ENCODE measurements at regions not wholly inside any gene's neighbourhood (a gene's known extent, or its start where the extent isn't known, plus 50 kb on each side); places are given as distances from the start of the nearest gene placed in this dataset.
"Not testable (repeated sequence)": the region's sequence is repeated elsewhere in the genome, so short reads cannot be mapped to it uniquely, and the experiment has no call there.

GRCh38 chr5:179451828-179452196 lies 98.5 kb upstream of the RUFY1 start:
- H3K4me3 ChIP-seq (ENCODE audit: low read length), result no peak overlapping the region
- DNase-seq (ENCODE audit: low read depth), result no peak
- TF ChIP-seq CTCF (conservative IDR thresholded peaks at IDR 0.05; ENCODE audit: low read length), result no peak

- DNase-seq (ENCODE audit: low read depth), result no peak
- no peak for TF ChIP-seq CTCF (conservative IDR thresholded peaks at IDR 0.05; ENCODE audit: low read length)
- H3K4me3 ChIP-seq (ENCODE audit: low read length), result no peak overlapping the region
Observed at GRCh38 chr5:179451114-179451827, 99.1 kb upstream of the RUFY1 start.

- DNase-seq (ENCODE audit: low read depth); H3K4me3 ChIP-seq (ENCODE audit: low read length): not testable (repeated sequence)
Observed at GRCh38 chr5:179449950-179450349, 100.4 kb upstream of the RUFY1 start.

GRCh38 chr5:179448282-179448681 lies 102.1 kb upstream of the RUFY1 start:
- not testable (repeated sequence) for DNase-seq (ENCODE audit: low read depth); H3K4me3 ChIP-seq (ENCODE audit: low read length)

- not testable (repeated sequence) for H3K4me3 ChIP-seq (ENCODE audit: low read length); DNase-seq (ENCODE audit: low read depth)
Observed at GRCh38 chr5:179442289-179442688, 97.0 kb upstream of the ADAMTS2 start.

- H3K4me3 ChIP-seq (ENCODE audit: low read length), result no peak overlapping the region
- no peak for TF ChIP-seq CTCF (conservative IDR thresholded peaks at IDR 0.05; ENCODE audit: low read length)
- DNase-seq (ENCODE audit: low read depth), result no peak
Observed at GRCh38 chr5:179439181-179439985, 94.1 kb upstream of the ADAMTS2 start.

GRCh38 chr5:179438461-179438860 lies 93.2 kb upstream of the ADAMTS2 start:
- H3K4me3 ChIP-seq (ENCODE audit: low read length), result no peak overlapping the region
- no peak for DNase-seq (ENCODE audit: low read depth)
- TF ChIP-seq CTCF (conservative IDR thresholded peaks at IDR 0.05; ENCODE audit: low read length), result no peak

GRCh38 chr5:179438011-179438441 lies 92.8 kb upstream of the ADAMTS2 start:
- no peak for DNase-seq (ENCODE audit: low read depth)
- no peak overlapping the region for H3K4me3 ChIP-seq (ENCODE audit: low read length)
- TF ChIP-seq CTCF (conservative IDR thresholded peaks at IDR 0.05; ENCODE audit: low read length), result no peak
